Right atrium auricular region (tissue), 2 donors: ENCODE measurements at regions not wholly inside any gene's neighbourhood (a gene's known extent, or its start where the extent isn't known, plus 50 kb on each side); places are given as distances from the start of the nearest gene placed in this dataset.

Experiments used
- DNase-seq: peaks from one replicate; pipeline ENCODE4 v3.0.0-alpha.2; 2019; ENCODE audit warnings: low spot score
- H3K27ac ChIP-seq, 2 donors: fragments of 200-600 bp; sonication (generic); 1 replicate in 1 of 2; 2 replicates in 1 of 2; pipeline ENCODE4 v1.5.1; 2016 to 2019
- H3K27me3 ChIP-seq, 2 donors: fragments of 200-600 bp; sonication (generic); one replicate each; pipeline versions ENCODE4 v1.5.1 to v1.6.0; 2017 to 2019
- H3K36me3 ChIP-seq: fragments of 200-600 bp; sonication (generic); one replicate; pipeline ENCODE4 v1.5.1; 2016
- H3K4me1 ChIP-seq, 2 donors: fragments of 200-600 bp; sonication (generic); one replicate each; pipeline versions ENCODE4 v1.5.1 to v1.6.0; 2017 to 2019
- H3K4me3 ChIP-seq, 2 donors: fragments of 200-600 bp; sonication (generic); 1 replicate in 1 of 2; 2 replicates in 1 of 2; pipeline ENCODE4 v1.5.1; 2017 to 2019; ENCODE audit warnings: mild to moderate bottlenecking in 1 of 2, moderate library complexity in 1 of 2
- H3K9me3 ChIP-seq, 2 donors: fragments of 200-600 bp; sonication (generic); one replicate each; pipeline ENCODE4 v1.5.1; 2019
- TF ChIP-seq, protein P1 (sequence below), 2 donors: fragments of 200-600 bp; sonication (generic); IDR thresholded peaks; one replicate each; pipeline ENCODE4 v1.5.1; 2019; ENCODE audit warnings: antibody characterized with exemption in 2 of 2

DNA sequence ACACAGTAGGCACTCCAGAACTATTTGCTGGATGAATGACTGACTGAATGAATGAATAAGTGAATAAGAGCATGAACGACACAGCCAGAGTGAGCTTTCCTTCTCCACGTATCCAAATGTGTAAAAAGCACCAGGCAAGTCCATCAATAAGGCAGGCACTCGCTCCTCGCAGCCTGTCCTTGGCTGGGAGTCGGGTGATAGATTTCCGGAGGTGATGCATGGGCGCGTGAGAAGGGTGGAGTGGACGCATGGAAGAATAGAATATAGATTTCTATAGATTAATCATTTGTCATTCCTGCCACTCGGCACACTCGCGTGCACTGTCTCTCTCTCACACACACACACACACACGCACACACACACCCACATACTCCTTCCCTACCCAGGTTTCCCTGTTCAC, 164.3 kb upstream of the ZC3H12A start:
- TF ChIP-seq, protein P1, sequence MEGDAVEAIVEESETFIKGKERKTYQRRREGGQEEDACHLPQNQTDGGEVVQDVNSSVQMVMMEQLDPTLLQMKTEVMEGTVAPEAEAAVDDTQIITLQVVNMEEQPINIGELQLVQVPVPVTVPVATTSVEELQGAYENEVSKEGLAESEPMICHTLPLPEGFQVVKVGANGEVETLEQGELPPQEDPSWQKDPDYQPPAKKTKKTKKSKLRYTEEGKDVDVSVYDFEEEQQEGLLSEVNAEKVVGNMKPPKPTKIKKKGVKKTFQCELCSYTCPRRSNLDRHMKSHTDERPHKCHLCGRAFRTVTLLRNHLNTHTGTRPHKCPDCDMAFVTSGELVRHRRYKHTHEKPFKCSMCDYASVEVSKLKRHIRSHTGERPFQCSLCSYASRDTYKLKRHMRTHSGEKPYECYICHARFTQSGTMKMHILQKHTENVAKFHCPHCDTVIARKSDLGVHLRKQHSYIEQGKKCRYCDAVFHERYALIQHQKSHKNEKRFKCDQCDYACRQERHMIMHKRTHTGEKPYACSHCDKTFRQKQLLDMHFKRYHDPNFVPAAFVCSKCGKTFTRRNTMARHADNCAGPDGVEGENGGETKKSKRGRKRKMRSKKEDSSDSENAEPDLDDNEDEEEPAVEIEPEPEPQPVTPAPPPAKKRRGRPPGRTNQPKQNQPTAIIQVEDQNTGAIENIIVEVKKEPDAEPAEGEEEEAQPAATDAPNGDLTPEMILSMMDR (IDR thresholded peaks at IDR 0.05) = no peak
- Histone ChIP-seq H3K27me3 (peaks cover 0 to 3% of the 10 kb centered on the region in 2 donors), H3K4me3 (no peak overlapping the region), H3K4me1 (no peaks in the 10 kb centered on the region), H3K9me3 (no peaks in the 10 kb centered on the region), H3K36me3 (no peaks in the 10 kb centered on the region), H3K27ac (no peak overlapping the region)
- no peak for DNase-seq

DNA sequence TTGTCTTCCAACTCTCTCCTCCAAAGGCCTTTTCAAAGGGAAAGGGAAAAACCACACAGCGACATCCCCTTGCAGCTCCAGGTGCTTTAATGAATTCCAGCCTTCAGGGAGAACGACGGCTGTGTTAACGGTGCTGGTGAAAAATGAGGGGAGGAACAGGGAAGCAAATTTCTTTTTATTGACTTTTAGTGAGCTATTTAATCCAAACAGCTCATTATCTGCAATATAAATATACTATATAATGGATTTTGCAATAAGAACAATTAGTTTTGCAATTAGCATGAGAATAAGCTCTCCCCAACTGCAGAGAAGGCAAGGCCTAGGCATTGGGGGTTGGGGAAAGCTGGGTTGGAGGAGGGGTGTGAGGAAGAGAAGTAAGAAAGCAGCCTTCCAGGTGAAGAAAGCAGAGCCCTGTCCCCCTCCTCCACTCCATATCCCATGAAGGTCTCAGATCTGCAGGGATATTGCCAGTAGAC, 159.0 kb upstream of the ZC3H12A start:
- Histone ChIP-seq H3K9me3 (no peaks in the 10 kb centered on the region), H3K4me1 (no peaks in the 10 kb centered on the region), H3K36me3 (no peaks in the 10 kb centered on the region), H3K4me3 (no peak overlapping the region), H3K27ac (no peak overlapping the region), H3K27me3 (peaks cover 0 to 18% of the 10 kb centered on the region in 2 donors)
- TF ChIP-seq, protein P1 (IDR thresholded peaks at IDR 0.05) = no peak
- DNase-seq = no peak

DNA sequence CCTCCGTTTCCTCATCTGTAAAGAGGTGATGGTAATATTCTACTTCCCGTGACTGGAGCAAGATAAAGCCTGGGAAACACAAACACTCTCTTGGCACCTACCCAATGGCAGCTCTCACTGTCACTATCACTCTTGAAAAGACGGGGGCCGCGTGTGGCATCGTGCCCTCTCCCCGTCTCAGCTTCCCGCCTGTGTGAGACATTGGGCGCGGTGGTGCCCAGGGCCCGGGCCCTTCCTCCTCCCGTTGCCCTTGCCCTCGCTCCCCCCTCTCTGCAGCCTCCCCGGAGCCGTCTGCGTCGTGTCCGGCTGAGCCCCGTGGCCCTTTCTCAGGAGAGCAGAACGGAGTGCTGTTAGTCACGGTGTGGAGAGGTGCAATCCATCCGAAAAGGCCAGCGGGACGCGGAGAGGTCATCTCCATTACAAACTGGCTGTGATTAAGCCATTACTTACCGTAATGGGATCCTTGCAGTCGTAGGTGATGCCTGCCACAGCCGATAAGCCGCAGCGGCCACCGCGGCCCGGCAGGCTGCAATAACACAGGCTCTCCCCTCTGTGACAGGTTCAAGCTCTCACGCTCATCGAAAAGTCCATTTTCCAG, 156.4 kb upstream of the ZC3H12A start:
- Histone ChIP-seq H3K36me3 (no peaks in the 10 kb centered on the region), H3K27me3 (peaks cover 0 to 18% of the 10 kb centered on the region in 2 donors), H3K4me1 (no peaks in the 10 kb centered on the region), H3K27ac (no peak overlapping the region), H3K9me3 (no peaks in the 10 kb centered on the region), H3K4me3 (no peak overlapping the region)
- DNase-seq = no peak
- TF ChIP-seq, protein P1 (IDR thresholded peaks at IDR 0.05) = no peak

DNA sequence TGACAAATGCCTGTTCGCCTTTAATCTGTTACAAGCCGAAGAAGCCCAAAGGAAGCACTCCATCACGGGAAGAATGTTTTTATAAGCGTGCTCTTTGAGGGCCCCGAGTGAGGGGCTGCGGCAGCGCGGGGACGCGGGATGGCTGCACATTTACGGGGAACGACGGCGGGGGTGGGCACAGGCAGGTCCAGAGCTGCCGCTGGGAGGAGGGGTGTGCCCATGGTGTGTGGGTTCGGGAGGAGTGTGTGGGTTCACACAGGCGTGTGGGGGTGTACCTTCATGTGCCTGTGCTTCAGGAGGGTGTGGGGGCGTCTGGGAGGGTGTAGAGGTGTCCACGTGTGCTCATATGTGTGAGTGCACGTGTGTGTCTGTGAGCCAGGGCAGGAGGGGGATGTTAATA, 155.9 kb upstream of the ZC3H12A start:
- Histone ChIP-seq H3K27ac (no peak overlapping the region), H3K27me3 (peaks cover 0 to 18% of the 10 kb centered on the region in 2 donors), H3K4me1 (no peaks in the 10 kb centered on the region), H3K9me3 (peaks cover 0 to 3% of the 10 kb centered on the region in 2 donors), H3K36me3 (no peaks in the 10 kb centered on the region), H3K4me3 (no peak overlapping the region)
- DNase-seq = no peak
- TF ChIP-seq, protein P1 (IDR thresholded peaks at IDR 0.05) = no peak

DNA sequence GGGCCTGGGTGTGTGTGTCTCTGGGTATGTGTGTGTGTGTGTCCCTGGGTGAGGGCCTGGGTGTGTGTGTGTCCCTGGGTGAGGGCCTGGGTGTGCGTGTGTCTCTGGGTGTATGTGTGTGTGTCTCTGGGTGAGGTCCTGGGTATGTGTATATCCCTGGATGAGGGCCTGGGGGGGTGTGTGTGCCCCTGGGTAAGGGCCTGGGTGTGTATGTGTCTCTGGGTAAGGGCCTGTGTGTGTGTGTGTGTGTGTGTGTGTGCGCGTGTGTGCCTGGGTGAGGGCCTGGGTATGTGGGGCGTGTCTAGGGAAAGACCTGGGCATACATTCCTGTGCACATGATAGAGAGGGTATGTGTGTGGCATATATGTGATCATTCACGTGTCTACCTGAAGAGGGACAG, 155.1 kb upstream of the ZC3H12A start:
- H3K27ac ChIP-seq = no peak overlapping the region
- peaks cover 0 to 15% of the 10 kb centered on the region in 2 donors for H3K27me3 ChIP-seq
- no peaks in the 10 kb centered on the region for H3K36me3 ChIP-seq
- H3K4me3 ChIP-seq = no peak overlapping the region
- DNase-seq = no peak
- TF ChIP-seq, protein P1 (IDR thresholded peaks at IDR 0.05) = no peak
- H3K9me3 ChIP-seq = peaks cover 8 to 11% of the 10 kb centered on the region in 2 donors
- H3K4me1 ChIP-seq = no peaks in the 10 kb centered on the region
